GM10266 (cell line): ENCODE measurements at regions not wholly inside any gene's neighbourhood (a gene's known extent, or its start where the extent isn't known, plus 50 kb on each side); places are given as distances from the start of the nearest gene placed in this dataset.

Experiments used
- DNase-seq: peaks from one replicate; pipeline ENCODE4 v3.0.0; 2012; ENCODE audit errors: extremely low spot score
- CTCF ChIP-seq: IDR thresholded peaks from 2 replicates; pipeline ENCODE4 v1.5.1; 2012; ENCODE audit warnings: mild to moderate bottlenecking, low read depth; ENCODE audit not compliant: control insufficient read depth, insufficient read depth; ENCODE audit errors: missing control alignments

- no peak for DNase-seq
Observed at GRCh38 chr7:10120936-10121335, 852.7 kb upstream of the PHF14 start.

GRCh38 chr7:10121631-10122030 is 852.0 kb upstream of the PHF14 start:
- TF ChIP-seq CTCF: no peak
- no peak for DNase-seq

More at GRCh38 chr7:10120936-10121335, 852.7 kb upstream of the PHF14 start:
- no peak for TF ChIP-seq CTCF

GRCh38 chr7:10122551-10123100 is 851.0 kb upstream of the PHF14 start:
- no peak for DNase-seq
- TF ChIP-seq CTCF: no peak

GRCh38 chr7:10128748-10129147 is 844.9 kb upstream of the PHF14 start:
- no peak for DNase-seq

GRCh38 chr7:10138087-10138854 is 835.4 kb upstream of the PHF14 start:
- no peak for DNase-seq
- no peak for TF ChIP-seq CTCF

More at GRCh38 chr7:10128748-10129147, 844.9 kb upstream of the PHF14 start:
- no peak for TF ChIP-seq CTCF

GRCh38 chr7:10146271-10146670 is 827.4 kb upstream of the PHF14 start:
- DNase-seq: no peak
- no peak for TF ChIP-seq CTCF

- no peak for DNase-seq
- no peak for TF ChIP-seq CTCF
Observed at GRCh38 chr7:10156972-10157371, 816.7 kb upstream of the PHF14 start.
